Fibroblast of skin of left quadriceps (primary cell): ENCODE measurements at regions not wholly inside any gene's neighbourhood (a gene's known extent, or its start where the extent isn't known, plus 50 kb on each side); places are given as distances from the start of the nearest gene placed in this dataset.
A peak's percentile ranks its signal among the peaks of the same experiment; 100 is the strongest.

Experiments used
- DNase-seq, 2 experiments: peaks; one replicate each; pipeline ENCODE4 v3.0.0-alpha.2; 2013; ENCODE audit warnings: low read depth in 2 of 2

- no peak for DNase-seq
These were observed 68.4 kb upstream of the PNMA1 start for GRCh38 chr14:73782623-73783022.

GRCh38 chr14:73780896-73781295 is 66.7 kb upstream of the PNMA1 start:
- no peak for DNase-seq

GRCh38 chr14:73780391-73780790 is 66.2 kb upstream of the PNMA1 start:
- no peak for DNase-seq

- no peak for DNase-seq
These were observed 64.6 kb upstream of the PNMA1 start for GRCh38 chr14:73778736-73779135.

GRCh38 chr14:73777420-73777819 is 63.2 kb upstream of the PNMA1 start:
- DNase-seq: no peak

GRCh38 chr14:73776194-73776537 is 62.0 kb upstream of the PNMA1 start:
- peak; percentile 71 to 74 for DNase-seq

- no peak for DNase-seq
These were observed 61.4 kb upstream of the PNMA1 start for GRCh38 chr14:73775339-73776193.

- no peak for DNase-seq
These were observed 60.5 kb upstream of the PNMA1 start for GRCh38 chr14:73774671-73775070.

GRCh38 chr14:73774241-73774570 is 60.0 kb upstream of the PNMA1 start:
- no peak for DNase-seq

GRCh38 chr14:73773441-73774240 is 59.5 kb upstream of the PNMA1 start:
- DNase-seq: no peak

- no peak for DNase-seq
These were observed 57.9 kb upstream of the PNMA1 start for GRCh38 chr14:73771848-73772638.

GRCh38 chr14:73770977-73771847 is 57.0 kb upstream of the PNMA1 start:
- DNase-seq: no peak

- no peak for DNase-seq
These were observed 53.9 kb upstream of the PNMA1 start for GRCh38 chr14:73768107-73768506.

- no peak for DNase-seq
These were observed 50.5 kb upstream of the PNMA1 start for GRCh38 chr14:73764406-73765280.
